ENCODE measurements at regions not wholly inside any gene's neighbourhood (a gene's known extent, or its start where the extent isn't known, plus 50 kb on each side); places are given as distances from the start of the nearest gene placed in this dataset.

GRCh38 chr12:47391566-47391965 is 311.8 kb upstream of the AMIGO2 start:
- no peak for DNase-seq (ENCODE audit: low spot score, unreplicated experiment)
- Mint-ChIP-seq H3K4me3 (ENCODE audit: low read depth) (no peak overlapping the region), H3K27me3 (no peaks in the 10 kb centered on the region), H3K4me1 (ENCODE audit: low read depth) (no peaks in the 10 kb centered on the region), H3K27ac (no peak overlapping the region), H3K36me3 (ENCODE audit: insufficient read depth) (no peaks in the 10 kb centered on the region), H3K9me3 (ENCODE audit: low read depth) (peaks cover 6% of the 10 kb centered on the region)
- TF ChIP-seq CTCF (IDR thresholded peaks at IDR 0.05; ENCODE audit: unreplicated experiment) = no peak

GRCh38 chr12:47388712-47389111 is 309.0 kb upstream of the AMIGO2 start:
- Mint-ChIP-seq H3K36me3 (ENCODE audit: insufficient read depth) (no peaks in the 10 kb centered on the region), H3K27ac (no peak overlapping the region), H3K9me3 (ENCODE audit: low read depth) (no peaks in the 10 kb centered on the region), H3K27me3 (no peaks in the 10 kb centered on the region), H3K4me1 (ENCODE audit: low read depth) (peaks cover 1% of the 10 kb centered on the region), H3K4me3 (ENCODE audit: low read depth) (no peak overlapping the region)
- TF ChIP-seq CTCF (IDR thresholded peaks at IDR 0.05; ENCODE audit: unreplicated experiment) = no peak
- DNase-seq (ENCODE audit: low spot score, unreplicated experiment) = no peak

- no peaks in the 10 kb centered on the region for H3K9me3 Mint-ChIP-seq (ENCODE audit: low read depth)
- no peak for TF ChIP-seq CTCF (IDR thresholded peaks at IDR 0.05; ENCODE audit: unreplicated experiment)
- no peaks in the 10 kb centered on the region for H3K27me3 Mint-ChIP-seq
- no peak for DNase-seq (ENCODE audit: low spot score, unreplicated experiment)
- peaks cover 1% of the 10 kb centered on the region for H3K4me1 Mint-ChIP-seq (ENCODE audit: low read depth)
- no peaks in the 10 kb centered on the region for H3K36me3 Mint-ChIP-seq (ENCODE audit: insufficient read depth)
- H3K27ac Mint-ChIP-seq = no peak overlapping the region
- no peak overlapping the region for H3K4me3 Mint-ChIP-seq (ENCODE audit: low read depth)
Observed at GRCh38 chr12:47387994-47388393, 308.2 kb upstream of the AMIGO2 start.

- DNase-seq (ENCODE audit: low spot score, unreplicated experiment) = no peak
- H3K36me3 Mint-ChIP-seq (ENCODE audit: insufficient read depth) = no peaks in the 10 kb centered on the region
- TF ChIP-seq CTCF (IDR thresholded peaks at IDR 0.05; ENCODE audit: unreplicated experiment) = no peak
- no peak overlapping the region for H3K27ac Mint-ChIP-seq
- H3K4me3 Mint-ChIP-seq (ENCODE audit: low read depth) = no peak overlapping the region
- no peaks in the 10 kb centered on the region for H3K27me3 Mint-ChIP-seq
- no peaks in the 10 kb centered on the region for H3K9me3 Mint-ChIP-seq (ENCODE audit: low read depth)
- H3K4me1 Mint-ChIP-seq (ENCODE audit: low read depth) = peaks cover 1% of the 10 kb centered on the region
Observed at GRCh38 chr12:47385653-47386052, 305.9 kb upstream of the AMIGO2 start.

GRCh38 chr12:47383942-47384341 is 304.2 kb upstream of the AMIGO2 start:
- no peaks in the 10 kb centered on the region for H3K27me3 Mint-ChIP-seq
- no peaks in the 10 kb centered on the region for H3K36me3 Mint-ChIP-seq (ENCODE audit: insufficient read depth)
- no peaks in the 10 kb centered on the region for H3K9me3 Mint-ChIP-seq (ENCODE audit: low read depth)
- H3K4me1 Mint-ChIP-seq (ENCODE audit: low read depth) = peaks cover 1% of the 10 kb centered on the region
- H3K27ac Mint-ChIP-seq = no peak overlapping the region
- DNase-seq (ENCODE audit: low spot score, unreplicated experiment) = no peak
- no peak overlapping the region for H3K4me3 Mint-ChIP-seq (ENCODE audit: low read depth)
- no peak for TF ChIP-seq CTCF (IDR thresholded peaks at IDR 0.05; ENCODE audit: unreplicated experiment)
